Endothelial cell of umbilical vein (primary cell): ENCODE measurements at regions not wholly inside any gene's neighbourhood (a gene's known extent, or its start where the extent isn't known, plus 50 kb on each side); places are given as distances from the start of the nearest gene placed in this dataset.

ENCODE experiments used
- CTCF ChIP-seq, 2 donors: IDR thresholded peaks; 1 replicate in 1 of 2; 2 replicates in 1 of 2; pipeline ENCODE4 v1.5.1; 2011; ENCODE audit warnings: low read length in 2 of 2, mild to moderate bottlenecking in 2 of 2, moderate library complexity in 2 of 2, control low read depth in 1 of 2, inconsistent platforms in 1 of 2, low read depth in 1 of 2; ENCODE audit not compliant: insufficient read depth in 1 of 2; ENCODE audit errors: extremely low read depth in 1 of 2
- EZH2 ChIP-seq: IDR thresholded peaks from 2 replicates; pipeline ENCODE4 v1.6.1; 2012; ENCODE audit warnings: borderline replicate concordance, low read depth, mild to moderate bottlenecking, moderate library complexity, low read length, inconsistent platforms; ENCODE audit not compliant: severe bottlenecking
- MAX ChIP-seq: IDR thresholded peaks from 2 replicates; pipeline ENCODE4 v1.6.1; 2011; ENCODE audit not compliant: insufficient read depth, insufficient read length
- MYC ChIP-seq: IDR thresholded peaks from one replicate; pipeline ENCODE4 v1.6.1; 2011; ENCODE audit warnings: mild to moderate bottlenecking, low read depth, low read length
- POLR2A ChIP-seq: IDR thresholded peaks from 2 replicates; pipeline ENCODE4 v1.6.1; 2012; ENCODE audit warnings: low read depth, mild to moderate bottlenecking, control low read depth, low read length

- TF ChIP-seq POLR2A, result no peak
- no peak for TF ChIP-seq CTCF (IDR thresholded peaks at IDR 0.05; ENCODE audit: extremely low read depth in 1 of 2, insufficient read depth in 1 of 2, low read depth in 1 of 2, low read length in 2 of 2)
- no peak for TF ChIP-seq MAX
- no peak for TF ChIP-seq EZH2
- no peak for TF ChIP-seq MYC
Measured at GRCh38 chr11:115745610-115746512, 241.6 kb upstream of the CADM1 start.
